Activated CD4-positive, alpha-beta T cell treated with anti-CD3 and anti-CD28 coated beads for 48 hours (primary cell): ENCODE measurements at regions not wholly inside any gene's neighbourhood (a gene's known extent, or its start where the extent isn't known, plus 50 kb on each side); places are given as distances from the start of the nearest gene placed in this dataset.
"Not testable (repeated sequence)": the region's sequence is repeated elsewhere in the genome, so short reads cannot be mapped to it uniquely, and the experiment has no call there.

Experiments used
- DNase-seq: peaks from one replicate; pipeline ENCODE4 v3.0.0-alpha.2; 2020

- DNase-seq = no peak
Measured at GRCh38 chr5:25448646-25449045, 803.9 kb upstream of the CDH10 start.

DNA sequence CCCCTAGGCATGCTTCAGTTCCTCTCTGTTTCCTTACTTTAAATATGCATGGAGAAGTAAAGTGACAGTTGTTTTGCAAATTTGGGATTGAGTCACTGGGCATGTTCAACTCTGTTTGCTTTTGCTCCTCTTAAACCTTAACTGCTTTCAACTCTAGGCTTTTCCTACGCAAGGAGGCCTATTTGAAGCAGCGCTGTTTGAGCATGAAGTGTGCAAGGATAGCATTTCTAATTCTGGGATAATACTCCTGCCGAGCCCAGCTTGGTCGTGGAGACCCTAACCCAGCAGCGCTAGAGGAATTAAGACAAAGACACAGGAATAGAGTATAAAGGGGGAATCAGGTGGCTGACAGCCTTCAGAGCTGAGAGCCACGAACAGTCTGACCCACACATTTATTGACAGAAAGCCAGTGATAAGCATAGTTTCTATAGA lies 803.4 kb upstream of the CDH10 start:
- DNase-seq = no peak

DNA sequence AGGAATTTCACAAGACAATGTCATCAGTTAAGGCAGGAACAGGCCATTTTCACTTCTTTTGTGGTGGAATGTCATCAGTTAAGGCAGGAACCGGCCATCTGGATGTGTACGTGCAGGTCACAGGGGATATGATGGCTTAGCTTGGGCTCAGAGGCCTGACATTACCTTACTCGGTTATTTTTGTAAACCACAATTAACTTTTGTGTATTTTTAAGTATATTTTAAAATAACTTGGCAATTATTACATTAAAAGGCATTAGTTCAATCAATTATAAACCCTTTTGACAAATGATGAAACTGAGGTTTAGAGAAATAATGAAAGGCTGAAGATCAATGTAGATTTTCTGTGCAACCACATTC lies 801.3 kb upstream of the CDH10 start:
- not testable (repeated sequence) for DNase-seq

GRCh38 chr5:25445381-25446060 lies 800.7 kb upstream of the CDH10 start:
- DNase-seq = not testable (repeated sequence)

GRCh38 chr5:25444697-25445096 lies 799.9 kb upstream of the CDH10 start:
- no peak for DNase-seq

- DNase-seq = no peak
Measured at GRCh38 chr5:25441810-25442209, 797.0 kb upstream of the CDH10 start.

DNA sequence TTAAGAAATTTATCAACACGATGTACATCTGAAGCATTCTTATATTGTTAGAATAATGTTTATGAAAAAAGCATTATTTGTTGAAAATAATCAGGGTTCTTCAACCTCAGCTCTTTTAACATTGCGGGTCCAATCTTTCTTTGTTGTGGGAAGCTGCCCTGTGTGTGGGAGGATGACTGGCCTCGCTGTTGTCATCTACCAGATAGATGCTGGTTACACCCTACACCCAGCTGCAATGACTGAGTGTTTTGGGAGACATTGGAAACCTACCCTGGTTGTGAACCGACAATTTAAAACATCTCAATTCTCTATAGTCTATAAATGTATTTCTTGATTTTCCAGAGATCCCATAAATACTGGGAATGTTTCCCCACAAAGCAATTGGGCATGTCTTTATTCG lies 794.2 kb upstream of the CDH10 start:
- DNase-seq = no peak

- DNase-seq = not testable (repeated sequence)
Measured at GRCh38 chr5:25438375-25438774, 793.6 kb upstream of the CDH10 start.

- DNase-seq = no peak
Measured at GRCh38 chr5:25436452-25436851, 791.7 kb upstream of the CDH10 start.

- DNase-seq = no peak
Measured at GRCh38 chr5:25435882-25436281, 791.1 kb upstream of the CDH10 start.

DNA sequence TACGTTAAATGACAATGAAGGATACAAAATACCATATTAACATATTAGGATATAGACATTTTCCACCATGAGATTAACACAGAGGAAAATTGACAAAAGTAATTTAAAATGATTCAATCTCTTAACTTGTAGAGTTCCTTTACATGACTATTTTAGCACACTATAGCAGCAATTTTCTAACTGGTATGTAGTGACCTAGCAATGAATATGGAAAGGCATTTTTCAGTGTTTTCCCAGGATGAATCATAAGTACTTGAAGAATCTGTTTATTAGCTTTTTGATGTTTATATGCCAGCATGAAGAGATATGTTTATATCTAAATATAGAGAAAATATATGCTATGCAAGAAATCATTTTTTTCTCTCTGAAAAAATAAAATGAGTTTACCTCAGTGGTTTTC lies 782.5 kb upstream of the CDH10 start:
- DNase-seq = no peak

GRCh38 chr5:25423271-25423670 lies 778.5 kb upstream of the CDH10 start:
- DNase-seq = no peak

GRCh38 chr5:25419684-25420083 lies 774.9 kb upstream of the CDH10 start:
- no peak for DNase-seq

DNA sequence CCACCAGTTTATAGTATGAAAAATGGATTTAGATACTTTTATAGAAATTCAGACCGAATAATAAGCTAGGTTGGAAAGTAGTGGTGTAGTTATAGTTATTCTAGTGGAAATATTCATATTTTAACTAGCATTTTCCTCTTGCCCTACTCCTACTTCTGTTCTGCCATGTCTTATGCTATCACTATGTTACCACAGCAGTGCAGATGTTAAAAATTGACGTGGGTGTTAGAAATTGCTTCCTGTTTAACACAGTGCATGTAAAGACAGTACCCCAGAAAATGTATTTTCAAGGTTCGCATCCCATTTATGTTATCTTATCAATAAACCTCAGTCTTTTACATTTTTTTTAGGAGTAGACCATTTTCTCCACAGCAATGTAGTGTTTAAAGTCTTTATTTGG lies 774.2 kb upstream of the CDH10 start:
- no peak for DNase-seq

DNA sequence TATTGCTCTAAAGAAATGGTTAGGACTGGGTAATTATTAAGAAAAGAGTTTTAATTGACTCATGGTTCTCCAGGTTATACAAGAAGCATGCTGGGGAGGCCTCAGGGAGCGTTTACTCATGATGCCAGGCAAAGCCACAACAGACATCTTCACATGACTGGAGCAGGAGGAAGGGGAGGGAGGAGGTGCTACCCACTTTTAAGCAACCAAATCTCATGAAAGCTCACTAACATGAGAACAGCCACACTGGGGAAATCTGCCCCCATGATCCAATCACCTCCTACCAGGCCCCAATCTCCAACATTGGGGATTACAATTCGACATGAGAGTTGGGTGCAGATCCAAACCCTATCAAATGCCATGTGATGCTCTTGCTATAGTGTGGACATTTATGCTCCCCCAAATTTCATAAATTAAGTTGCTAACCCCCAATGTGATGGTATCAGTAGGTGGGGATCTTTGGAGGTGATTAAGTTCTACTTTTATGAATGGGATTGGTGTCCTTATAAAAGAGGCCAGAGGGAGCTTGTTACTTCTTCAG lies 773.6 kb upstream of the CDH10 start:
- DNase-seq = no peak

GRCh38 chr5:25416960-25417359 lies 772.2 kb upstream of the CDH10 start:
- no peak for DNase-seq

DNA sequence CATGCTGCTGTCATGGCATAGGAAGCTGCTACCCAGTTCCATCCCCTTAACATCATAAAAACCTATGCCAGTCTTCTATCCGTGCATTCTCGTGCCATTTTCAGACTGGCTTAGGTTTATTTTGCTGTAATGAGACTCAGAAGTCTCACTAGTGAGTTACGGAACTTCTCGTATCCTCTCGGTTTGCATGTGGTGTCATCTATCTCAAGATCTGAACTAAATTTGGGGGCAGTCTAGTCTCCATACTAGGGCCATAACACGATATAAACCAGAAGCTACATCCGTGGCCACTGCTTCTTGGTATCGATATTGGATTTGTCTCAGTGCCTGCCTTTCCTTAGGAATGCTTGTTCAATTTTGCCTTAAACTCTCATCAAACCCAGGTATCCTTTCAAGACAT lies 771.2 kb upstream of the CDH10 start:
- no peak for DNase-seq

GRCh38 chr5:25414742-25415141 lies 770.0 kb upstream of the CDH10 start:
- no peak for DNase-seq

GRCh38 chr5:25412116-25412661 lies 767.4 kb upstream of the CDH10 start:
- no peak for DNase-seq

DNA sequence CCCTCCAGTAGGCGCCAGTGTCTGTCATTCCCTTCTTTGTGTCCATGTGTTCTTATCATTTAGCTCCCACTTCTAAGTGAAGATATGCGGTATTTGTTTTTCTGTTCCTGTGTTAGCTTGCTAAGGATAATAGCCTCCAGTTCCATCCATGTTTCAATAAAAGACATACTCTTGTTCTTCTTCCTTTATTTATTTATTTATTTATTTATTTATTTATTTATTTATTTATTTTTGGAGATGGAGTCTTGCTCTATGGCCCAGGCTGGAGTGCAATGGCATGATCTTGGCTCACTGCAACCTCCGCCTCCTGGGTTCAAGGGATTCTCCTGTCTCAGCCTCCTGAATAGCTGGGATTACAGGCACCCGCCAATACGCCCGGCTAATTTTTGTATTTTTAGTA lies 762.6 kb upstream of the CDH10 start:
- DNase-seq = not testable (repeated sequence)

DNA sequence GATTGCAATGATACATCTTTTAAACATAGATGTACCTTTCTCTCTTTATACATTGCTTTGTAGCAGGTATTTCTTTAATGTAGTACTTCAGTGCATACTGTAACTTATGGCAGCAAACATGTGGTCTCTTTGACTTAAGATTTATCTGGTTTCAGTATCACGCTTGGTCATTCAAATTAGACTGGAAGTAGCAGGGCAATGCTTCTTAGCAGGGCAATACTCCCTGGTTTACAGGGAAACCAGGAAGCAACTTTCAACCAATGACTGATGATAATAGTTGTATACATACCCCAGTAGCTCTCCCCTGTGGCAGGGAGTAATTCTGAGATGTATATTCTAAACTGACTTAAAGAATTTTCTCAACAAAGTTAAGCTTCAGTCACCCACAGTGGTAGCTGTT lies 761.1 kb upstream of the CDH10 start:
- DNase-seq = no peak

- DNase-seq = no peak
Measured at GRCh38 chr5:25399878-25400480, 755.2 kb upstream of the CDH10 start.

GRCh38 chr5:25393957-25394356 lies 749.2 kb upstream of the CDH10 start:
- no peak for DNase-seq

DNA sequence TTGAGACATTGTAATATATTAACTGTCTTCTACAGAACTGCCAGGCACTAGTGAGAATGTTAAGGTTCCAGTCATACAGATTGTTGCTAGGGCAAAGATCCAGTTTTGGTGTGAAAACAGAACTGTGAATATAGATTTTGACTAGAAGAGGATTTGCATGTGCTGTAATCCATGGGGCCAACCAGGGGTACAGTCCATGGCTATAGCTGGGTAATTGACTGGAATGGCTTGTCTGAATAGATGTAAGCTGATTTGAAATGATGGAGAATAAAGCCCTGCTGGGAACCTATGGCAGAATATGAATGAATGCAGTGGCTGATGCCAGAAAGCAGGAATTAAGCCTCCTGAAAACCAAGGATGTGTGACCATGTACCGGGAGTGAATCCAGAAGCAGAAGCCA lies 748.5 kb upstream of the CDH10 start:
- no peak for DNase-seq

- DNase-seq = no peak
Measured at GRCh38 chr5:25387953-25388352, 743.2 kb upstream of the CDH10 start.
